Stimulated activated CD4-positive, alpha-beta T cell treated with anti-CD3 and anti-CD28 coated beads, Interleukin-1b, Interleukin-23, amount 100 ng/mL, for 1 hour (primary cell): ENCODE measurements at regions not wholly inside any gene's neighbourhood (a gene's known extent, or its start where the extent isn't known, plus 50 kb on each side); places are given as distances from the start of the nearest gene placed in this dataset.

Source experiments
- DNase-seq, 2 donors: peaks; one replicate each; pipeline ENCODE4 v3.0.0-alpha.2; 2020; ENCODE audit warnings: low read depth in 2 of 2

GRCh38 chrX:13266641-13267345 lies 53.1 kb downstream of the ATXN3L start:
- no peak for DNase-seq

- DNase-seq, result no peak
These were observed 54.2 kb downstream of the ATXN3L start for GRCh38 chrX:13265549-13266132.

- no peak for DNase-seq
These were observed 54.7 kb downstream of the ATXN3L start for GRCh38 chrX:13265111-13265510.

- no peak for DNase-seq
These were observed 56.1 kb downstream of the ATXN3L start for GRCh38 chrX:13263560-13264251.

- DNase-seq, result no peak
These were observed 58.5 kb downstream of the ATXN3L start for GRCh38 chrX:13261348-13261747.

- no peak for DNase-seq
These were observed 59.3 kb downstream of the ATXN3L start for GRCh38 chrX:13260598-13260997.

- DNase-seq, result no peak
These were observed 61.1 kb downstream of the ATXN3L start for GRCh38 chrX:13258725-13259124.

GRCh38 chrX:13258052-13258444 lies 61.8 kb downstream of the ATXN3L start:
- no peak for DNase-seq

GRCh38 chrX:13257223-13258051 lies 62.4 kb downstream of the ATXN3L start:
- DNase-seq, result no peak

- DNase-seq, result no peak
These were observed 63.2 kb downstream of the ATXN3L start for GRCh38 chrX:13256603-13257002.

GRCh38 chrX:13254870-13255269 lies 65.0 kb downstream of the ATXN3L start:
- no peak for DNase-seq

GRCh38 chrX:13254076-13254785 lies 65.6 kb downstream of the ATXN3L start:
- no peak for DNase-seq

- DNase-seq, result no peak
These were observed 66.6 kb downstream of the ATXN3L start for GRCh38 chrX:13253223-13253622.

GRCh38 chrX:13252726-13253125 lies 67.1 kb downstream of the ATXN3L start:
- no peak for DNase-seq

GRCh38 chrX:13250826-13251580 lies 68.8 kb downstream of the ATXN3L start:
- no peak for DNase-seq

GRCh38 chrX:13248867-13249486 lies 70.9 kb downstream of the ATXN3L start:
- DNase-seq, result no peak

GRCh38 chrX:13239272-13239671 lies 80.6 kb downstream of the ATXN3L start:
- DNase-seq, result no peak

- DNase-seq, result no peak
These were observed 83.9 kb downstream of the ATXN3L start for GRCh38 chrX:13235930-13236329.

GRCh38 chrX:13232484-13232883 lies 87.4 kb downstream of the ATXN3L start:
- DNase-seq, result no peak

- no peak for DNase-seq
These were observed 93.6 kb downstream of the ATXN3L start for GRCh38 chrX:13226214-13226613.
